ENCODE measurements at regions not wholly inside any gene's neighbourhood (a gene's known extent, or its start where the extent isn't known, plus 50 kb on each side); places are given as distances from the start of the nearest gene placed in this dataset.
"Not testable (repeated sequence)": the region's sequence is repeated elsewhere in the genome, so short reads cannot be mapped to it uniquely, and the experiment has no call there.

- TF ChIP-seq CTCF (conservative IDR thresholded peaks at IDR 0.05 in 1 of 2, IDR thresholded peaks at IDR 0.05 in 1 of 2; ENCODE audit: low read depth in 1 of 2, low read length in 2 of 2); EZH2 (IDR thresholded peaks at IDR 0.05; ENCODE audit: low read length, missing control alignments): not testable (repeated sequence)
Observed at GRCh38 chr6:21282360-21282759, 311.2 kb upstream of the SOX4 start.

All from fibroblast of lung (primary cell).